ENCODE measurements at regions not wholly inside any gene's neighbourhood (a gene's known extent, or its start where the extent isn't known, plus 50 kb on each side); places are given as distances from the start of the nearest gene placed in this dataset.

DNA sequence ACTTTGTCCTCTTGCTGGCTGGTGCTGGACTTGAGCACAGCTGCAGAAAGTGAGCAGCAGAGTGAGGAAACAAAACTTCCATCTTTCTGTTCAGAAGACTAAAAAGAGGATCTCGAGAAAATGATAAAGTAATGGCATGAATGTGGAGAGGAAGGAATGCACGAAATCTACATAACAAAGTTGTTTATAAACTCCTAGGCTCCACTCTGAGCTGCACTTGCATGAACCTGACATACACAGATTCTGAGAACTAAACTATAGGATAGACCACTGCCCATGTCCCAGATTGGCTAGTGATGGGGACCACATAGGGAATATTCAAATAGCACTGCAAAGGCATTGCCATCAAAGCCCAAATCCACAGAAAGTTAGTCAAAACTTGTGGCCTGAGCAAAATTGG lies 121.1 kb upstream of the MON1B start:
- no peak for TF ChIP-seq POLR2A (IDR thresholded peaks at IDR 0.05; ENCODE audit: low read depth, low read length)
- TF ChIP-seq POLR2AphosphoS5 (IDR thresholded peaks at IDR 0.05; ENCODE audit: low read depth, low read length) = no peak
- TF ChIP-seq TAF1 (IDR thresholded peaks at IDR 0.05; ENCODE audit: borderline replicate concordance, low read depth, low read length) = no peak
